ENCODE measurements at regions not wholly inside any gene's neighbourhood (a gene's known extent, or its start where the extent isn't known, plus 50 kb on each side); places are given as distances from the start of the nearest gene placed in this dataset.
A peak's percentile ranks its signal among the peaks of the same experiment; 100 is the strongest.

DNA sequence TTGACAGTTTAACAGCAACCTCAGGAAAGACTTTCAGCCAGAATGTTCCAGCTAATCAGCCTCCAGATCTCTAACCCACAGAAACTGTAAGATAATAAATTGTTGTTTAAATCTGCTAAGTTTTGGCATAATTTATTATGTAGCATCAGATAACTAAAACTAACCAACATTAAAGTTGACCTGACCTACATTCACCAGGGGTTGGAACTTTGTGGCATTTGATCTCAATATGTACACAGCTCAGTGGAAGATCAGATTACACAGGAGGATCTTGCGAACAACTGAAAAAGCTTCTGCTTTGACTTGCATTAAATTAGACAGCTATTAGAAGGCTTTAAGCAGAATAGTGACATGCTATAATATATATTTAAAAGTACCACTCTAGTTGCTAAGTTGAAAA lies 91.4 kb upstream of the POU1F1 start:
- TF ChIP-seq JUND (IDR thresholded peaks at IDR 0.05; ENCODE audit: low read depth) = no peak
- in situ Hi-C loops (cut with HindIII; ENCODE audit: low pct_unique_long_range_greater_than_20kb, low sequenced_read_pairs) = no loop called here
- DNase-seq (ENCODE audit: low read depth in 1 of 2, low spot score in 1 of 2) = peak in 1 of 2 experiments; percentile 33

GRCh38 chr3:87363721-87364120 lies 87.3 kb upstream of the POU1F1 start:
- TF ChIP-seq JUND (IDR thresholded peaks at IDR 0.05; ENCODE audit: low read depth) = no peak
- in situ Hi-C loops (cut with HindIII; ENCODE audit: low pct_unique_long_range_greater_than_20kb, low sequenced_read_pairs) = no loop called here
- no peak for DNase-seq (ENCODE audit: low read depth in 1 of 2, low spot score in 1 of 2)

GRCh38 chr3:87361956-87362355 lies 85.6 kb upstream of the POU1F1 start:
- in situ Hi-C loops (cut with HindIII; ENCODE audit: low pct_unique_long_range_greater_than_20kb, low sequenced_read_pairs) = no loop called here
- DNase-seq (ENCODE audit: low read depth in 1 of 2, low spot score in 1 of 2) = no peak
- no peak for TF ChIP-seq JUND (IDR thresholded peaks at IDR 0.05; ENCODE audit: low read depth)

- TF ChIP-seq JUND (IDR thresholded peaks at IDR 0.05; ENCODE audit: low read depth) = no peak
- in situ Hi-C loops (cut with HindIII; ENCODE audit: low pct_unique_long_range_greater_than_20kb, low sequenced_read_pairs) = no loop called here
- no peak for DNase-seq (ENCODE audit: low read depth in 1 of 2, low spot score in 1 of 2)
Measured at GRCh38 chr3:87361271-87361670, 84.9 kb upstream of the POU1F1 start.

GRCh38 chr3:87359826-87360225 lies 83.4 kb upstream of the POU1F1 start:
- in situ Hi-C loops (cut with HindIII; ENCODE audit: low pct_unique_long_range_greater_than_20kb, low sequenced_read_pairs) = no loop called here
- peak; percentile 21 to 89 for DNase-seq (ENCODE audit: low read depth in 1 of 2, low spot score in 1 of 2)
- 0 out of 2 replicates have a peak, but pooled peaks have one; percentile 28 for TF ChIP-seq JUND (IDR thresholded peaks at IDR 0.05; ENCODE audit: low read depth)

DNA sequence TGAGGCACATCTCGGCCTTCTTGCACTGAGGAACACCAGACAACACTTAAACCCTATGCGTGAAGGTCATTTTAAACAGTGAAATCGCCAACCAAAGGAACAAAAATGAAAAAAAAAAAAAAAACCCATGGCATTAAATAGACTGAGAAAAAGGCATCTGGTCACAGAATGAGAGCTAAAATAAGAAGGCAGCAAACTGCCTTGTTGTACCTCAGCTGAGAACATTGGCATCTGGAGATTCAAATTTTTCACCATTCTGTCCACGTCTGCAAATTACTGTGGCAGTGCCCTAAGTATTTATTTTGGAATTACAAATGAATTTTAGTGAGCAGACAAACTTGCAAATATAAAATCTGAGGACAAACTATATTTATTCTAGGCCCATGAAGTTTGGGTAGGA lies 82.6 kb upstream of the POU1F1 start:
- TF ChIP-seq JUND (IDR thresholded peaks at IDR 0.05; ENCODE audit: low read depth) = no peak
- in situ Hi-C loops (cut with HindIII; ENCODE audit: low pct_unique_long_range_greater_than_20kb, low sequenced_read_pairs) = no loop called here
- DNase-seq (ENCODE audit: low read depth in 1 of 2, low spot score in 1 of 2) = no peak

DNA sequence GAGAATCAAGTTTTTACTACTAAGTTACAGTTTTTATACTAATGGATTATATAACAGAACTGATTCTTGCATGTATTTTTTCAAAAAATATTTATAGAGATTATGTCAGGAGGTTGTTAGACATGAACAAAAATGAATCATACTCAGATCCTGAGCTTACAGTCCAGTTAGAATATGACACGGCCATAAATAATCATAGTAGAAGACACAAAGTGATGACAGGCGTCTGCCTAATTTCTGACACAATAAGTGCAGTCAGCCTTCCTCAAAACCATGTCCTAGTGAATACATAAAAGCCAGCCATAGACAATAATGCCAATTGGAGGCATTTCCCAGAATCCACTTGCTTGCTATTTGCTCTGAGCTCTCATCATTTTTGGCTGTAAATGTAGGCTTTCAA lies 81.7 kb upstream of the POU1F1 start:
- in situ Hi-C loops (cut with HindIII; ENCODE audit: low pct_unique_long_range_greater_than_20kb, low sequenced_read_pairs) = no loop called here
- no peak for DNase-seq (ENCODE audit: low read depth in 1 of 2, low spot score in 1 of 2)
- no peak for TF ChIP-seq JUND (IDR thresholded peaks at IDR 0.05; ENCODE audit: low read depth)

- TF ChIP-seq JUND (IDR thresholded peaks at IDR 0.05; ENCODE audit: low read depth) = no peak
- no peak for DNase-seq (ENCODE audit: low read depth in 1 of 2, low spot score in 1 of 2)
- in situ Hi-C loops (cut with HindIII; ENCODE audit: low pct_unique_long_range_greater_than_20kb, low sequenced_read_pairs) = no loop called here
Measured at GRCh38 chr3:87354398-87354797, 78.0 kb upstream of the POU1F1 start.

DNA sequence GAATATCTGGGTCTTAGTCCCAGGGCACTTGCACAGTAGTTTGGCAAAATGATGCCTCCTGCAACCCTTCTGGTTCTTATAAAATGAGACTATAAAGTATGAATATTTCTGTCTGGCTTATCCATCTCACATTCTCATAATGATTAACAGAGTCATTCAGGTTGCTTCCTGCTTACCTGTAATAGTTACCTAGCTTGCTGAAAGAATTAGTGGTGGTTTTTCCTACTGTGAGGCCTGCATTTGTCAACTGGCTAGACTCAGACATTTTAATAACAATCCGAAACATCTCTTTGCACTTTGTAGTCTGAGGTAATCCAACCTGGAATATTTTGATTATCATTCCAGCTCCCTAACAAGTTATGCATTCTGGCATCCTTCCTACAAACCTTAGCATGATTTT lies 75.6 kb upstream of the POU1F1 start:
- TF ChIP-seq JUND (IDR thresholded peaks at IDR 0.05; ENCODE audit: low read depth) = no peak
- no peak for DNase-seq (ENCODE audit: low read depth in 1 of 2, low spot score in 1 of 2)
- in situ Hi-C loops (cut with HindIII; ENCODE audit: low pct_unique_long_range_greater_than_20kb, low sequenced_read_pairs) = no loop called here

DNA sequence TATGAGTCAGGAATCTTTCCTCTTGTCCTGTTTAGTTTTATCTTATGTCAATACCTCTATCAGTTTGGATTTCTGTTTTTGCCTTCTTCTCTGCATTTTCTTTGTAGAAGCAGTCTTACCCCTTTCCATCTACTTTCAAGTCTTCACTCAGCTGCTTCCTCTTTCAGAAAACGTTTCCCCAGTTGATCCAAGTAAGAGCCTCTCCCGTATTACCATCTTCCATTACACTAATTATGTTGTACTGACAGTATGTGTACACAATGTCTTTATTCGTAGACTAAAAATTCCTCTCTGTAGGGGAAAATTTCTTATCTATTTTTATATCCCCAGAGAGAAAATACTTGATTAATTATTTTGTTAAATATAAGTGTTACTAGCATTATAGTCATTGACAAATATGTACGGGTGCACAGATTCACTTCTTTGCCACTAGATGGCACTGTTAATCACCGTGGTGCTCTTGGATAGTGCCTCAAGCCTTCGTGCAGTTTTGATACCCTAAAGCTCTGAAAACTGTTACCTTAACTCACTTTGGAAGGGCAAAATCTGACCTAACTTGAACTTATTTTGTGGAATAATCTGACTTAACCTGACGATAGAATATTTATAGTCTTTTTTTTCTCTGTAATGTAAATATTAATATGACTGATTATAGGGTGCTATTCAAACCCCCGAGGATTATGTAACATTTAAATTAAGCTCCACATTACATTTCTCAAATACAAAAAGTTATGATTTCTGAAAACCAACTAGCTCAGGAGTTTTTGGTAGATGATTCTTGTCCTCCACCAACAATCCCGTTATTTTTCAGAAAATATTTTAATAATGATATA lies 74.2 kb upstream of the POU1F1 start:
- in situ Hi-C loops (cut with HindIII; ENCODE audit: low pct_unique_long_range_greater_than_20kb, low sequenced_read_pairs) = no loop called here
- DNase-seq (ENCODE audit: low read depth in 1 of 2, low spot score in 1 of 2) = peak; percentile 26 to 59
- no peak for TF ChIP-seq JUND (IDR thresholded peaks at IDR 0.05; ENCODE audit: low read depth)

- TF ChIP-seq JUND (IDR thresholded peaks at IDR 0.05; ENCODE audit: low read depth) = no peak
- in situ Hi-C loops (cut with HindIII; ENCODE audit: low pct_unique_long_range_greater_than_20kb, low sequenced_read_pairs) = no loop called here
- no peak for DNase-seq (ENCODE audit: low read depth in 1 of 2, low spot score in 1 of 2)
Measured at GRCh38 chr3:87349833-87350232, 73.4 kb upstream of the POU1F1 start.

DNA sequence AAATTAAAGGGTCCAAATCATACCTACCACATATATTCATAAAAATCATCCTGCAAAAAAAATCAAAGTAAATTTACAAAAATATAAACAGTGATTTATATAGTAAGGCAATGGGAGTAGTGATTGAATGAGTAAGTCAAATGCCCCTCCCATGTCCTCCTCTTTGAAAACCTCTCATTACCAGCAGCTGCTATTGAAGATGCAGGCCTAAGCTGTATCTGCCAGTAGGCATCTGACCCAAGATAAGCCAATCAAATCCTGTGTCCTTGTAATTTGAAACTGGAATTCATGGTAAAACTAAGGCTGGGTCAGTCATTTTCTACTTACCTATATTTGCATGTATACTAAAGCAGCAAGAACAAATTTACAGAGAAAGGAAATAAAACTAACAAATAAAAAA lies 60.4 kb upstream of the POU1F1 start:
- in situ Hi-C loops (cut with HindIII; ENCODE audit: low pct_unique_long_range_greater_than_20kb, low sequenced_read_pairs) = no loop called here
- no peak for DNase-seq (ENCODE audit: low read depth in 1 of 2, low spot score in 1 of 2)
- TF ChIP-seq JUND (IDR thresholded peaks at IDR 0.05; ENCODE audit: low read depth) = no peak

DNA sequence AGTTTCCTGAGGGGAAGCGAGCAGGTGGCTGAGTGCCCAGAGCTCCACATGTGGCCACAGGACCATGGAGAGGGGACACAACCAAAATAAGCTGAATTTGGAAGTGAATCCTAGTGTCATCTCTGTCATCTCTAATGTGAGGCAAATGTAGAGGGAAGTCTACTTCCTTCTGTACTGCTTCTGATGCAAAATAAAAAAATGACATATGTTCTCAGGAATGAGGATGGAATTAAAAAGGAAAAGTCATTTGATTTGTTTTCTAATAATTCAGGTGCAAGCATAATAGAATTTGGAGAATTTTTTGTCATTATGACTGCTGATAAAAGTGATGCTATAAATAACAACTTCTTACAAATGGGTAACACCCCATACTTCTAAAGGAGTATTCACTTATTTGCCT lies 59.5 kb upstream of the POU1F1 start:
- in situ Hi-C loops (cut with HindIII; ENCODE audit: low pct_unique_long_range_greater_than_20kb, low sequenced_read_pairs) = no loop called here
- TF ChIP-seq JUND (IDR thresholded peaks at IDR 0.05; ENCODE audit: low read depth) = no peak
- no peak for DNase-seq (ENCODE audit: low read depth in 1 of 2, low spot score in 1 of 2)

GRCh38 chr3:87333393-87333892 lies 57.1 kb upstream of the POU1F1 start:
- peak; percentile 72 for TF ChIP-seq JUND (IDR thresholded peaks at IDR 0.05; ENCODE audit: low read depth)
- peak; percentile 11 to 75 for DNase-seq (ENCODE audit: low read depth in 1 of 2, low spot score in 1 of 2)
- in situ Hi-C loops (cut with HindIII; ENCODE audit: low pct_unique_long_range_greater_than_20kb, low sequenced_read_pairs) = no loop called here

All from T47D (cell line).